Globus pallidus (tissue), 1 donor: ENCODE measurements at regions not wholly inside any gene's neighbourhood (a gene's known extent, or its start where the extent isn't known, plus 50 kb on each side); places are given as distances from the start of the nearest gene placed in this dataset.

ENCODE experiments used
- DNase-seq: peaks from one replicate; pipeline ENCODE4 v3.0.0-alpha.2; 2015; ENCODE audit warnings: low spot score

GRCh38 chr6:22668717-22669116 lies 99.4 kb downstream of the HDGFL1 start:
- no peak for DNase-seq

- DNase-seq = no peak
These were observed 101.2 kb downstream of the HDGFL1 start for GRCh38 chr6:22670605-22671004.

- no peak for DNase-seq
These were observed 104.1 kb downstream of the HDGFL1 start for GRCh38 chr6:22673474-22673873.

- DNase-seq = no peak
These were observed 111.6 kb downstream of the HDGFL1 start for GRCh38 chr6:22680950-22681349.

GRCh38 chr6:22681761-22682160 lies 112.4 kb downstream of the HDGFL1 start:
- DNase-seq = no peak

- no peak for DNase-seq
These were observed 113.6 kb downstream of the HDGFL1 start for GRCh38 chr6:22682979-22683378.

- no peak for DNase-seq
These were observed 121.1 kb downstream of the HDGFL1 start for GRCh38 chr6:22690446-22690845.

GRCh38 chr6:22694092-22694724 lies 124.8 kb downstream of the HDGFL1 start:
- no peak for DNase-seq

- no peak for DNase-seq
These were observed 127.1 kb downstream of the HDGFL1 start for GRCh38 chr6:22696481-22696880.

GRCh38 chr6:22697306-22697705 lies 127.9 kb downstream of the HDGFL1 start:
- no peak for DNase-seq

- no peak for DNase-seq
These were observed 129.8 kb downstream of the HDGFL1 start for GRCh38 chr6:22699151-22699550.

GRCh38 chr6:22706651-22707050 lies 137.3 kb downstream of the HDGFL1 start:
- no peak for DNase-seq

GRCh38 chr6:22708469-22708868 lies 139.1 kb downstream of the HDGFL1 start:
- DNase-seq = no peak

- peak; percentile 35 for DNase-seq
These were observed 140.4 kb downstream of the HDGFL1 start for GRCh38 chr6:22709803-22710202.

GRCh38 chr6:22716721-22717120 lies 147.4 kb downstream of the HDGFL1 start:
- DNase-seq = no peak

- no peak for DNase-seq
These were observed 148.5 kb downstream of the HDGFL1 start for GRCh38 chr6:22717915-22718314.

GRCh38 chr6:22722913-22723312 lies 153.5 kb downstream of the HDGFL1 start:
- DNase-seq = no peak

- no peak for DNase-seq
These were observed 157.6 kb downstream of the HDGFL1 start for GRCh38 chr6:22726966-22727365.

GRCh38 chr6:22727710-22728109 lies 158.3 kb downstream of the HDGFL1 start:
- no peak for DNase-seq

GRCh38 chr6:22732176-22732970 lies 163.0 kb downstream of the HDGFL1 start:
- DNase-seq = no peak

GRCh38 chr6:22736740-22737139 lies 167.4 kb downstream of the HDGFL1 start:
- no peak for DNase-seq

GRCh38 chr6:22737331-22737730 lies 168.0 kb downstream of the HDGFL1 start:
- DNase-seq = peak; percentile 75

GRCh38 chr6:22738194-22738593 lies 168.8 kb downstream of the HDGFL1 start:
- DNase-seq = no peak

GRCh38 chr6:22747571-22747970 lies 178.2 kb downstream of the HDGFL1 start:
- no peak for DNase-seq
